IMR-90 (cell line): ENCODE measurements at regions not wholly inside any gene's neighbourhood (a gene's known extent, or its start where the extent isn't known, plus 50 kb on each side); places are given as distances from the start of the nearest gene placed in this dataset.

ENCODE experiments used
- CTCF ChIP-seq: conservative IDR thresholded peaks from 2 replicates; pipeline ENCODE4 v1.5.1; 2012; ENCODE audit warnings: mild to moderate bottlenecking, low read depth, low read length, improper control_type of control experiment
- POLR2A ChIP-seq: IDR thresholded peaks from 2 replicates; pipeline ENCODE4 v1.6.1; 2012; ENCODE audit warnings: mild to moderate bottlenecking, low read depth, low read length
- RCOR1 ChIP-seq: IDR thresholded peaks from 2 replicates; pipeline ENCODE4 v1.6.1; 2012; ENCODE audit warnings: mild to moderate bottlenecking, low read length, improper control_type of control experiment; ENCODE audit not compliant: insufficient replicate concordance

- TF ChIP-seq CTCF (no peak), POLR2A (no peak), RCOR1 (no peak)
These were observed 292.6 kb upstream of the PREP start for GRCh38 chr6:105695461-105695860.
